Epithelial cell of proximal tubule (primary cell): ENCODE measurements at regions not wholly inside any gene's neighbourhood (a gene's known extent, or its start where the extent isn't known, plus 50 kb on each side); places are given as distances from the start of the nearest gene placed in this dataset.
A peak's percentile ranks its signal among the peaks of the same experiment; 100 is the strongest.

ENCODE experiments used
- DNase-seq: peaks from one replicate; pipeline ENCODE4 v3.0.0-alpha.2; 2011; ENCODE audit warnings: low read depth
- H3K4me3 ChIP-seq: 2 replicates; pipeline ENCODE4 v1.5.1; 2011; ENCODE audit warnings: low read depth, mild to moderate bottlenecking, low read length
- CTCF ChIP-seq: conservative IDR thresholded peaks from 2 replicates; pipeline ENCODE4 v1.5.1; 2012; ENCODE audit warnings: low read depth, mild to moderate bottlenecking, low read length

GRCh38 chr4:161329852-161330251, 833.9 kb downstream of the FSTL5 start:
- TF ChIP-seq CTCF: no peak
- no peak overlapping the region for H3K4me3 ChIP-seq

GRCh38 chr4:161321706-161322105, 842.1 kb downstream of the FSTL5 start:
- no peak for DNase-seq
- H3K4me3 ChIP-seq: no peak overlapping the region
- TF ChIP-seq CTCF: no peak

More at GRCh38 chr4:161329852-161330251, 833.9 kb downstream of the FSTL5 start:
- no peak for DNase-seq

- H3K4me3 ChIP-seq: no peak overlapping the region
- DNase-seq: no peak
- peak; percentile 61 for TF ChIP-seq CTCF
Observed at GRCh38 chr4:161320377-161320776, 843.4 kb downstream of the FSTL5 start.

- DNase-seq: no peak
- no peak for TF ChIP-seq CTCF
- H3K4me3 ChIP-seq: no peak overlapping the region
Observed at GRCh38 chr4:161317000-161317399, 846.8 kb downstream of the FSTL5 start.

GRCh38 chr4:161314371-161314770, 849.4 kb downstream of the FSTL5 start:
- DNase-seq: no peak
- TF ChIP-seq CTCF: no peak
- no peak overlapping the region for H3K4me3 ChIP-seq

GRCh38 chr4:161303551-161303950, 860.2 kb downstream of the FSTL5 start:
- TF ChIP-seq CTCF: no peak
- no peak for DNase-seq
- no peak overlapping the region for H3K4me3 ChIP-seq

- H3K4me3 ChIP-seq: no peak overlapping the region
- no peak for DNase-seq
- no peak for TF ChIP-seq CTCF
Observed at GRCh38 chr4:161291222-161291621, 872.6 kb downstream of the FSTL5 start.
